Thoracic aorta (tissue), 2 donors: ENCODE measurements at regions not wholly inside any gene's neighbourhood (a gene's known extent, or its start where the extent isn't known, plus 50 kb on each side); places are given as distances from the start of the nearest gene placed in this dataset.

ENCODE experiments used
- ATAC-seq: fragments of 150-250 bp; one replicate; pipeline ENCODE4 v1.8.0; 2017; ENCODE audit warnings: low read depth; ENCODE audit not compliant: insufficient number of reproducible peaks, low FRiP score
- DNase-seq: peaks from one replicate; pipeline ENCODE4 v3.0.0-alpha.2; 2020; ENCODE audit warnings: low spot score
- H3K27ac ChIP-seq, 2 donors: fragments of 200-600 bp; sonication (generic); 1 replicate in 1 of 2; 2 replicates in 1 of 2; pipeline ENCODE4 v1.5.1; 2016; ENCODE audit warnings: mild to moderate bottlenecking in 2 of 2, moderate library complexity in 2 of 2
- H3K27me3 ChIP-seq: fragments of 200-600 bp; sonication (generic); replicated peaks from 2 replicates; pipeline ENCODE4 v1.6.0; 2016; ENCODE audit warnings: mild to moderate bottlenecking; ENCODE audit not compliant: insufficient read depth
- H3K36me3 ChIP-seq: fragments of 200-600 bp; sonication (generic); one replicate; pipeline ENCODE4 v1.5.1; 2016
- H3K4me1 ChIP-seq, 2 donors: fragments of 200-600 bp; sonication (generic); 1 replicate in 1 of 2; 2 replicates in 1 of 2; pipeline versions ENCODE4 v1.5.1 to v1.6.0; 2016; ENCODE audit warnings: low read depth in 2 of 2, mild to moderate bottlenecking in 1 of 2; ENCODE audit not compliant: control insufficient read depth in 1 of 2
- H3K4me3 ChIP-seq: fragments of 200-600 bp; sonication (generic); 2 replicates; pipeline ENCODE4 v1.5.1; 2016; ENCODE audit warnings: mild to moderate bottlenecking
- H3K9me3 ChIP-seq: fragments of 200-600 bp; sonication (generic); 2 replicates; pipeline ENCODE4 v1.5.1; 2016
- TF ChIP-seq, protein P1 (sequence below): fragments of 200-600 bp; sonication (generic); IDR thresholded peaks from one replicate; pipeline ENCODE4 v1.5.1; 2019; ENCODE audit warnings: antibody characterized with exemption

- no peak for DNase-seq
- H3K4me3 ChIP-seq: no peak overlapping the region
- no peaks in the 10 kb centered on the region for H3K9me3 ChIP-seq
- ATAC-seq: no peak
- H3K4me1 ChIP-seq: no peaks in the 10 kb centered on the region
- H3K27me3 ChIP-seq: no peaks in the 10 kb centered on the region
- H3K36me3 ChIP-seq: no peaks in the 10 kb centered on the region
- TF ChIP-seq, protein P1, sequence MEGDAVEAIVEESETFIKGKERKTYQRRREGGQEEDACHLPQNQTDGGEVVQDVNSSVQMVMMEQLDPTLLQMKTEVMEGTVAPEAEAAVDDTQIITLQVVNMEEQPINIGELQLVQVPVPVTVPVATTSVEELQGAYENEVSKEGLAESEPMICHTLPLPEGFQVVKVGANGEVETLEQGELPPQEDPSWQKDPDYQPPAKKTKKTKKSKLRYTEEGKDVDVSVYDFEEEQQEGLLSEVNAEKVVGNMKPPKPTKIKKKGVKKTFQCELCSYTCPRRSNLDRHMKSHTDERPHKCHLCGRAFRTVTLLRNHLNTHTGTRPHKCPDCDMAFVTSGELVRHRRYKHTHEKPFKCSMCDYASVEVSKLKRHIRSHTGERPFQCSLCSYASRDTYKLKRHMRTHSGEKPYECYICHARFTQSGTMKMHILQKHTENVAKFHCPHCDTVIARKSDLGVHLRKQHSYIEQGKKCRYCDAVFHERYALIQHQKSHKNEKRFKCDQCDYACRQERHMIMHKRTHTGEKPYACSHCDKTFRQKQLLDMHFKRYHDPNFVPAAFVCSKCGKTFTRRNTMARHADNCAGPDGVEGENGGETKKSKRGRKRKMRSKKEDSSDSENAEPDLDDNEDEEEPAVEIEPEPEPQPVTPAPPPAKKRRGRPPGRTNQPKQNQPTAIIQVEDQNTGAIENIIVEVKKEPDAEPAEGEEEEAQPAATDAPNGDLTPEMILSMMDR: no peak
- no peak overlapping the region for H3K27ac ChIP-seq
Observed at GRCh38 chr4:144289667-144290428, 149.3 kb upstream of the GYPA start.

GRCh38 chr4:144291164-144291563, 150.6 kb upstream of the GYPA start:
- H3K27me3 ChIP-seq: no peaks in the 10 kb centered on the region
- TF ChIP-seq, protein P1: no peak
- no peaks in the 10 kb centered on the region for H3K9me3 ChIP-seq
- no peaks in the 10 kb centered on the region for H3K4me1 ChIP-seq
- H3K36me3 ChIP-seq: no peaks in the 10 kb centered on the region
- no peak for DNase-seq
- no peak overlapping the region for H3K27ac ChIP-seq
- H3K4me3 ChIP-seq: no peak overlapping the region
- no peak for ATAC-seq

- no peaks in the 10 kb centered on the region for H3K36me3 ChIP-seq
- H3K4me1 ChIP-seq: no peaks in the 10 kb centered on the region
- DNase-seq (no peak), ATAC-seq (no peak)
- TF ChIP-seq, protein P1: no peak
- H3K9me3 ChIP-seq: no peaks in the 10 kb centered on the region
- no peaks in the 10 kb centered on the region for H3K27me3 ChIP-seq
- H3K4me3 ChIP-seq: no peak overlapping the region
- H3K27ac ChIP-seq: no peak overlapping the region
Observed at GRCh38 chr4:144294211-144294610, 153.7 kb upstream of the GYPA start.

DNA sequence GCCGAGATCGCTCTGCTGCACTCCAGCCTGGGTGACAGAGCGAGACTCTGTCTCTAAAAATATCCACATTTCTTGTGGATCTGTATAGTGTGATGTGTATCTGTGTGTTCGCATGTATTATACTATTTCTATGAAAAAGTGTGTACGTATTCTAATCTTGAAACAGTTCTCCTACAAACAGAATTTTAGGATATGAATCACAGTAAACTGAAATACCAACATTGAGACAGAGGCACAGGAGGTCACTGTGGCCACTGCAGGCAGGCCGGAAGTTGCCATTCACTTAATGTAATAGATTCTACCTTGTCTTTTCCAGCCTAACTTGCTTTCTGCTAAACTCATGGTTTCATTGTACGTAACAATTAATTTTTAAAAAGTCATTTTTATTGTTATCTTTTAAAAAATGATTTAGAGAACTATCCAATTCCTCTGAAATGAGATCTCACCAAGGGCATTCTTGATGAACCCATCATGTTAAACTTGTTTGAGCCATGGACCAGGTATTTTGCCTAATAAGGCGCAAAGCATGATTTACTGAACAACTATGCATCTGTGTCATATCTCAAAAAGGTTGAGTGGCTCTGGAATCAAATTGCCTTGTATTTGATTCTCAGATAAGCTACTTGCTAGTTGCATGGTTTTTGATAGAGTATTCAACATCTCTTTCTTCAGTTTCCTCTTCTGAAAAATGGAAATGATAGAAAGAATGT, 154.9 kb upstream of the GYPA start:
- Histone ChIP-seq H3K27ac (no peak overlapping the region), H3K27me3 (no peaks in the 10 kb centered on the region), H3K9me3 (no peaks in the 10 kb centered on the region), H3K36me3 (no peaks in the 10 kb centered on the region), H3K4me3 (no peak overlapping the region), H3K4me1 (no peaks in the 10 kb centered on the region)
- no peak for ATAC-seq
- TF ChIP-seq, protein P1: no peak
- DNase-seq: no peak

- no peak for ATAC-seq
- Histone ChIP-seq H3K27ac (no peak overlapping the region), H3K27me3 (no peaks in the 10 kb centered on the region), H3K4me3 (no peak overlapping the region), H3K36me3 (no peaks in the 10 kb centered on the region), H3K9me3 (no peaks in the 10 kb centered on the region), H3K4me1 (no peaks in the 10 kb centered on the region)
- TF ChIP-seq, protein P1: no peak
- DNase-seq: no peak
Observed at GRCh38 chr4:144296941-144297340, 156.4 kb upstream of the GYPA start.
